ENCODE measurements at regions not wholly inside any gene's neighbourhood (a gene's known extent, or its start where the extent isn't known, plus 50 kb on each side); places are given as distances from the start of the nearest gene placed in this dataset.

- no peak for TF ChIP-seq POLR2A (IDR thresholded peaks at IDR 0.05)
- TF ChIP-seq CTCF (IDR thresholded peaks at IDR 0.05), result no peak
- TF ChIP-seq EP300 (IDR thresholded peaks at IDR 0.05), result no peak
Measured at GRCh38 chr9:99374793-99375192, 152.7 kb downstream of the SEC61B start.
